ENCODE measurements at regions not wholly inside any gene's neighbourhood (a gene's known extent, or its start where the extent isn't known, plus 50 kb on each side); places are given as distances from the start of the nearest gene placed in this dataset.

DNA sequence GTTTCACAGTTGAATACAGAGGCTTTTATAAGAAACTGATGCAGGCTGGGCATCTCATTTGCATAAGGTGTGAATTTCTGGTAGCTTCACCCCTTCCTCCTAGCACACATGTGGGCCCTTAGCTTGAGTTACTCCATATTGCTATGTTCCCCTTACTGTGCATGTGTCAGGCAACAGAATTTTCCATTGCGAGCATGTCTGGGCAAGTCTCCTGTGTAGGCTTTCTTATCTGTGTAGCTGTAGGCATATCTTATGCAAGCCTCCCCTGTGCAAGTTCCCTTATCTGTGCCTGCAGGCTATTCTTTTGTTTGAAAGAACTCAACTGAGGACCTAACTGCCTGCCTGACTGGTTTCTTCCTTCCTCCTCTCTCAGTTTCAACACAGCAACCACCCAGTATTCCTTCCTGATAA, 597.4 kb upstream of the CDH5 start:
- TF ChIP-seq, protein P1, sequence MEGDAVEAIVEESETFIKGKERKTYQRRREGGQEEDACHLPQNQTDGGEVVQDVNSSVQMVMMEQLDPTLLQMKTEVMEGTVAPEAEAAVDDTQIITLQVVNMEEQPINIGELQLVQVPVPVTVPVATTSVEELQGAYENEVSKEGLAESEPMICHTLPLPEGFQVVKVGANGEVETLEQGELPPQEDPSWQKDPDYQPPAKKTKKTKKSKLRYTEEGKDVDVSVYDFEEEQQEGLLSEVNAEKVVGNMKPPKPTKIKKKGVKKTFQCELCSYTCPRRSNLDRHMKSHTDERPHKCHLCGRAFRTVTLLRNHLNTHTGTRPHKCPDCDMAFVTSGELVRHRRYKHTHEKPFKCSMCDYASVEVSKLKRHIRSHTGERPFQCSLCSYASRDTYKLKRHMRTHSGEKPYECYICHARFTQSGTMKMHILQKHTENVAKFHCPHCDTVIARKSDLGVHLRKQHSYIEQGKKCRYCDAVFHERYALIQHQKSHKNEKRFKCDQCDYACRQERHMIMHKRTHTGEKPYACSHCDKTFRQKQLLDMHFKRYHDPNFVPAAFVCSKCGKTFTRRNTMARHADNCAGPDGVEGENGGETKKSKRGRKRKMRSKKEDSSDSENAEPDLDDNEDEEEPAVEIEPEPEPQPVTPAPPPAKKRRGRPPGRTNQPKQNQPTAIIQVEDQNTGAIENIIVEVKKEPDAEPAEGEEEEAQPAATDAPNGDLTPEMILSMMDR (IDR thresholded peaks at IDR 0.05): no peak

DNA sequence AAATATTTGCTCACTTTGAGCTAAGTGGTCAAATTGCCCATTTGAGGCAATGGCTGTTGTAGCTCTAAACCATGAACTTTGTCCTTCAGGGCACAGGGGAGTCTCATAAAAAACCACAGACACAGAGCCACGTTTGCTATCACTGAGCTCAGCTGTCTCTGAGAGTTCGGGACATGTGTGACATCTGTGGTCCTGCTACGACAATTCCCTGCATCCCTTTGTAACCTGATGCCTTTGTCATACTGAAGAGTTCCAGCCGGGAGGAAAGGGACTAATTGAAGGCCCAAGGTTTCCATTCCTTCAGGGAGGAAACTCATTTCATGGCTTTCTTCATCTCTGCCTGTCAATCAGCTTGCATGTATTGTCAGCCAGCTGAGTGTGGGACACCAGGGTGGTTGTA, 599.4 kb upstream of the CDH5 start:
- TF ChIP-seq, protein P1 (IDR thresholded peaks at IDR 0.05): no peak

DNA sequence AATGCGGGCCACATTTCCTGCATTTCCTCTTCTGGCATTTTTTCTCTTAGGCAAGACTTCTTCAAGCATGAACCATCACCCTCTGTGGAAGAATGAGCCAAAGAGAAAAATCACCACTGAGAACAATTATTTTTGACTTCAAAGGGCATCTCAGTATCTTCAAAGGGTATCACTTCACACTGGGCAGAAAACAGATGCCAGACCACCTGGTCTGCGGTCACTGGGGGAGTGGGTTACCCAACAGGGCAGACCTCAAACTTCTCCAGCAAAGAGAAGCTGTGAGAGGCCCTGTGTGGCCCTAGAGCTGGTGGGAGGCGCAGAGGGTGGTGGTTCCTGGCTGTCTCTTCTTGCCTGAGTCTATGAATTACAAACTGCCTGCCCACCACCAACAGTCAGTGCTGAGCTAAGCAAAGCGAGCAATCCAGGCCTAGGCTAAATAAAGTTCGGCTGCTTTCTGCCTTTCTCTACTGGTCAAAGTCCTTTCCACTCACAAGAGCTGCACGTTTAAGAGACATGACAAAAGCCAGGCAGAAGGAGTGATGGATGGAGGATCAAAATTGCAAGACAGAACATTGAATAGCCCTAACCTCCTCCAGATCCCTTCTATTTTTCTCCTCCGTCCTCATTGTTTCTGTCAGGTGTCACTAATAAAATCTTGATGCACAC, 602.7 kb upstream of the CDH5 start:
- TF ChIP-seq, protein P1 (IDR thresholded peaks at IDR 0.05): no peak

DNA sequence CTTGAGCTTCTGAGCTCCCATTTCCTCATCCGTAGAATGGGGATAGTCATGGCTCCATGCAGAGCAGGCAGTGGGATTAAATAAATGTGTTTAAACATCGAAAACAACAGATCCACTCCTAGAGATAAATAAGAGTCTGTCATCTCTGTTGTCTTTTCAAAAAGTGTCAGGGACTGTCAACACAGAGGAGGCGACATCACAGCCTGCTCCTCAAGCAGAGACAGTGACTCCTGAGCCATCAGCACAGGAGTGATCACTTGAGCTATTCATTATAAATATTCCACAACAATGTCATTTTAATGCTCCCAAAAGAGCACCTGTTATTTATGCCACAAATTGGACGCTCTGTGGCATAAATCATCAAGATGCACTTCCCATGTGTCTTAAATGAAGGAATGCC, 605.6 kb upstream of the CDH5 start:
- TF ChIP-seq, protein P1 (IDR thresholded peaks at IDR 0.05): no peak

DNA sequence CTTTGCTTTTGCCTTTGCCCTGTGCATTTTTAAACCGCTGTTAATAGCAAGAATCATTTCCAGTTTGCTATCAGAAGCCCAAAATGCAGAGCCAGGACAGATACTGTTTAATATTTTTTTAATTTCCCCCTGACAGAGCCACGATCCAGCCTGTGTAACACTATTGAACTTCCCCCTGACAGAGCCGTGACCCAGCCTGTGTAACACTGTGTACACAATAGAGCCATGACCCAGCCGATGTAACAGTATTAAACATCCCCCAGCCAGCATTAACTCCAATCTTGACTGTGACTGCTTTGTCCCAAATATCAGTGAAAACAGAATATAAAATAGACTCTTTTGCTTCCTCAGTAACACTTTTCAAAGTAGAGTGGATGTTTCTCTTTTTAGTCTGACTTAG, 607.9 kb upstream of the CDH5 start:
- TF ChIP-seq, protein P1 (IDR thresholded peaks at IDR 0.05): no peak

DNA sequence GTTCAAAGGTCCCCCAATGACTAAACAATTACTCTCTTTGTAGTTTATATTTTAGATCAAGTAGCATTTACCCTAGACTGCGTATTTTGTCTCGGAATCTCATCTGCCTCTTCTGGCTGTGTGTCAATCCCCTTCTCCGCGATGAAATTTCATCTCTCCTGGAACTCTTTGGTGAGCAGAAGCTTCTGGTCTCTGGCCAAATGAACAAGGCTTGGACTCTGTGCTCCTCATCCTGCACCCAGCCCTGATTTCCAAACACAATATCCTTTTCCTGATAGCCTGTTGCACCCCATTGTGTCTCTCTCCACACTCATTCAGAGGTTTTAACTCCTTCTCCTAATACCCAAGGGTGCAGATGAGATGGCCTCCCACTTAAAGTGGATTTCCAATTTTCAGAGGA, 609.4 kb upstream of the CDH5 start:
- TF ChIP-seq, protein P1 (IDR thresholded peaks at IDR 0.05): no peak

DNA sequence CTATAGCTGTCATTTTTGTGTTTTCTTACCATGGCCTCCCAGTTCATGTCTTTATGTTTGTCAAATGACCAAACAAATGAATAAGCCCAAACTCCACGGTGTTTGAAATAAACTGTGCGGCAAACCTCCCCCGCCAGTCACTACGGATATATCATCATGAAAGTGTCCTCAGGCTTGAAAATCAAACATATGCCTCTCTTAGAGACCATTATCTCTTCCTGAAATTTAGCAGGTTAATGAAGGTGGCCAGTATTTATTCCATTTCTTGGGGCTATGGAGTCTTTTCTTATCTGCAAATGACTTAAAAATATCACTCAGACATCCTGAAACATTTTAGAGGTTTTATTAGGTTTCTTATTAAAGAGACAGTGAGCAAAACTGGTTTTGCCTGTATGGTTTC, 610.3 kb upstream of the CDH5 start:
- TF ChIP-seq, protein P1 (IDR thresholded peaks at IDR 0.05): no peak
